Stimulated activated CD4-positive, alpha-beta T cell treated with anti-CD3 and anti-CD28 coated beads, Interleukin-1b, Interleukin-23, amount 100 ng/mL, for 24 hours (primary cell): ENCODE measurements at regions not wholly inside any gene's neighbourhood (a gene's known extent, or its start where the extent isn't known, plus 50 kb on each side); places are given as distances from the start of the nearest gene placed in this dataset.

ENCODE experiments used
- DNase-seq, 4 experiments: peaks; one replicate each; pipeline ENCODE4 v3.0.0-alpha.2; 2020; ENCODE audit warnings: low read depth in 4 of 4, low spot score in 1 of 4

DNA sequence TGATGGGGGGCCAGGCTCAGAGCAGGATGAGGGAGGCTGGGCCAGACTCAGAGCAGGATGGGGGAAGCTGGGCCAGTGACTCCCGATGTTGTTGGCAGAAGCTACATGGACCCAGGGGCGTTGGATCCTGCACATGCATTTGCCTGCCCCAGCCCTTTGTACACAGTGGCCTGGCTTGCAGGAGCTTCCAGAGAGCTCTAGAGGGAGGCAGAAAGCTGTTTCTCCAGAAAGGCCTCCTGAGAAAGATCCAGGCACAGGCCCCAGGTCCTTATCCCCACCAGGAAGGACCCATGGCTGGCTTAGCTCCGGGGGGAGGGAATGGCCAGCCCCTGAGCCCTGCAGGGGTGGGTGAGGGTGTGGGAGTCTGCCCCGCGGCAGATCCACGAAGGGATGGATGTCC is 106.6 kb upstream of the ACTRT2 start:
- DNase-seq: no peak

- DNase-seq: no peak
These were observed 105.1 kb upstream of the ACTRT2 start for GRCh38 chr1:2916153-2916552.

DNA sequence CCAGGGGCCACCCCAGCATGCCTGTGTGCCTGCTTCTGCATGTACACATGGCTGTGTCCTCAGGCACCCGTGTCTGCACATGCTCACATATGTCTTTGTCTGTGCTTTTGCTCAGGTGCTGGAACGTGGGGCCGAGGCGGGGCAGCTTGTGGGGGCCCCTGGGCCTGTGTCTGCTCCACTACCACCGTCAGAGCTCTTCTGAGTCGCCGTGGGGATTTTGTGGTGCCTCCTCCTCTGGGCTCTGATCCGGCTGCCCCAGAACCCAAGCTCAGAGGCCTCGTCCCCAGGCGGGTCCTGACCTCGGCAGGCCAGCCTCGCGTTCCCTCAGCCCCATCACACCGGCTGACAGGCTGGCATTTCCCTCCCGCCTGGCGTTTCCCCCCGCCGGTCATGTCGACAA is 104.6 kb upstream of the ACTRT2 start:
- DNase-seq: no peak

- DNase-seq: no peak
These were observed 104.0 kb upstream of the ACTRT2 start for GRCh38 chr1:2917284-2917683.

DNA sequence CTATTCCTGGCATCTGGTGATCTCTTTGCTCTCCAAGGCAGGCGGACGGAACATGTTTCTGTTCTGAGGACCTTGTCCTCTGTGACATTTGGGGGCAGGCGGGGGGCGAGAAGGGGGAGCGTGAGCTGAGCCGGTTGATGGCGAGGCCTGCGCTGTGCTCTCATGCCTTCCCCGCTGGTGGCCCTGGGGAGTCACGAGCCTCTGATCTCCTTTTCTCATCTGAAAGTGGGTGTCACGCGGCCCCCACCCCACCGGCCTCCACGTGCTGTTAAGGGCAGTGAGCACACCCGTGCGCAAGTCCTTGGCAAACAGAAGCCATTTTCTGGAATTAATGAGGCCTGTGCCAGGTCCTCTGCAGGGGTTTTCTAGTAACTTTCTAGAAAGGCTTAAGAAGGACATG is 102.8 kb upstream of the ACTRT2 start:
- DNase-seq: no peak

- DNase-seq: no peak
These were observed 101.4 kb upstream of the ACTRT2 start for GRCh38 chr1:2919841-2920240.

GRCh38 chr1:2920421-2921015 is 100.7 kb upstream of the ACTRT2 start:
- DNase-seq: no peak

GRCh38 chr1:2921970-2922686 is 99.1 kb upstream of the ACTRT2 start:
- DNase-seq: peak in 3 of 4 experiments; percentile 2 to 36 (median 7)

DNA sequence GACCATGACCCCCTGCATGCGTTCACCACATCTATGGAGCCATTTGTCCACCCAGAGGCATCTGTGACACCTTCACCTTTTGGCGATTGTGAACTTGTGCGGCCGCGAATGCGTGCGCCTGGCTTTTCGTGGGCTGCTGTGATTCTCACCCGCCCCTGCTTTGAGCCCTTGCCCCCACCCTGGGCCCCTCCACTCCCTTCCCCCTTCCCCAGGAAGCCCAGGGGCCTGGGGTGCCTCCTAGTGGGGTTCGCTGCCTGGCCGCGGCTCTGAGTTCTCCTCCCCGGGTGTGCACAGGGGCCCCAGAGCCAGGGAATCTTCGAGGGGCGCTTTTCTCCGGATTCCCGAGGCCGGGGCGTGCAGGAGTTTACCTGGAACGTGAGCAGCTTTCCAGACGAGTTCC is 97.9 kb upstream of the ACTRT2 start:
- DNase-seq: no peak

DNA sequence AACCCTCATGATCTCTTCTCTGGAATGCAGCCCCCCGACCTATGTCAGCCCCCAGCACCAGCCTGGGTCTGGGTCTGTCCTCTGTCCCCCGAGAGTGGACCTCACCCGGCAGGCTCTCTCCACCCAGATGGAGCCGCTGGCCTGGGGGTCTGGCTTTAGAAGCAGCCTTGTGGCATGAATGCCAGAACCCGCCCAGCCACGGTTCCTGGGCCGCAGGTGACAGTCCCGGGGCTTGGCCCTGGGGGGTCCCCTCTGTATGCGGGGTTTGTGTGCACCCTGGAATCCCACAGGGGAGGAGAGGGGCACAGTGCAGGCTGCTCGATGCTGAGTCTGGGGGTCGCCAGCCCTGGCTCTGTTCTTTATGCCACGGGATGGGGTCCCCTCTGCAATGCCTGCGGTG is 96.0 kb upstream of the ACTRT2 start:
- DNase-seq: no peak

DNA sequence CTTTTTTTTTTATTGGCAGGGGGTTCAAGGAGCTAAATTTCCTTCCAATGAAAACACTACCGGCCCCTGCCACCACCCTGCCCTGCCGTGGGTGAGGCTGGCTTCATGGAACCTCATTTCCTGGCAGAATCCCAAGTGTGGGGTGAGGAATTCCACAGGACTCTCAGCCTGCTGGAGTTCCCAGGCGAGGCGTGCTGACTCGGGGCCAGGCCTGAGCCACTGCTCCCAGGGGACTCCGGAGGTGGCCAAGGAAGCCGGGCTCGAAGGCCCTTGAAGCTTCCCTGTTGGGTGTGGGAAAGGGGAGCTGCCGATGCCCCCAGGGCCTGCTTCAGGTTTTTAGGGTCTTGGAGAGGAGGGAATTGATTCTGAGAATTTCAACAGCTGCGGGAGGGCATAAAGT is 95.3 kb upstream of the ACTRT2 start:
- no peak for DNase-seq

GRCh38 chr1:2926447-2927055 is 94.7 kb upstream of the ACTRT2 start:
- no peak for DNase-seq

- DNase-seq: no peak
These were observed 93.6 kb upstream of the ACTRT2 start for GRCh38 chr1:2927393-2928360.

- DNase-seq: no peak
These were observed 92.6 kb upstream of the ACTRT2 start for GRCh38 chr1:2928366-2929325.

GRCh38 chr1:2929335-2929734 is 91.9 kb upstream of the ACTRT2 start:
- DNase-seq: no peak

DNA sequence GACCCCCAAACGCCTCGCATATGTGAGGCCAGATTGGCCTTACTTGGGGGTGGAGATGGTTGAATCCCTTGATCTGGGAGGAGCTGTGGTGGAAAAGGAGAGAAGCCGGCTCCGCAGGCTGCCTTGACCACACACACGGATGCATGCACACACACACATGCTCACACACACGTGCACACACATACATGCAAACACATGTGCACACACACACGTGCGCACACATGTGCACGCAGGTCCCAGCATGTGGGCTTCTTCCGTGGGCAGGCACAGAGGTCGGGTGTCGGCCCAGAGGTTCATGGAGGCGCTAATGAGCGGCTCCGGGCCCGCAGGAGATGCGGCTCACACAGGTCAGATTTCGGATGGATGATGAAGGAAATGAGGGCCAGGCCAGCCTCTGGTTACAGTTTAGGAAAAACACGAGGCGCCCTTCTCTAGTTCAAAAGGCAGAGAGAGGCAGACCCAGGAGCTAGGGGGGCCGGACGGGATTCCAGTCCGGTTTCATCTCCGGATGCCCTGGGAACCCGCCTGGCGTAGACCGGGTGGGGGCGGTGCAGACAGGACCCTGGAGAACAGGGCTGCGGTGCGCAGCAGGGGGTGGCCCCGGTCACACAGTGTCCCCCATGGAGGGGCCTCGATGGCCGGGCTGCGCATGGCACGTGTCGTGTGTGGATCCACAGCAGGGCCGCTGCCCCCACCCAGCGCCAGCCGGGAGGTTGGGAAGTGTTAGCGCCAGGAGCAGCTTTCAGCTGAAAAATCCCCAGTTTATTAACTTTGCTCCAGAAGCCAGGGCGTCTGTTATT is 91.1 kb upstream of the ACTRT2 start:
- DNase-seq: no peak

GRCh38 chr1:2930913-2931723 is 90.1 kb upstream of the ACTRT2 start:
- DNase-seq: no peak

DNA sequence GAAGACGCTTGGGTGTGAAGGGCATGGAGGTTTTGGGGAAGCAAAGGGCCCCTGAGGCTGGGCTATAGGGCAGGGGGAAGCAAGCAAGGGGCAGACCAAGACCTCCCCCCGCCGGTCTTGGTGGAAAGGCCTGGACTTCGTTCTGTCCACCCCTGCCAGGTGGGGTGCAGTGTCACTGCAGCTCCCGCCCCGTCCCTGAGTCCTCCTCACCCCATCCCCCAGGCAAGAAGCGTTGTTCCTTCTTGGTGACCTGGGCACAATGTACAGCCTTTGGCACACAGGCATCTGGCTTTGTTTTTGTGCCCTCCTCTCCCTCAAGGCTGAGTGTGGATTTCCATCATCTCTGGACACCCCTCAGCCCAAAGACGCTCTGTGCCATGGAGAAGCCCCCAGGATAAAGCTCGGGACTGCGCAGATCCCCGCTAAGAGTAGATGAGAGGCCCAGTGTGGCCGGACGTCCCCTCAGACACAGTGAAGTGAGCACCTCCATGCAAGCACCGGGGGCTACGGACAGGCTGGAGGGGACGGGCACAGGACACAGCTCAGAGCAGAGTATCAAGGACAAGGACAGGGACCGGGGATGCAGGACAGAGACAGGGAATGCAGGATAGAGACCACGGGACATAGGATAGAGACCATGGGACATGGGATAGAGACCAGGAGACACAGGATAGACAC is 89.4 kb upstream of the ACTRT2 start:
- DNase-seq: no peak
